NB4 (cell line): ENCODE measurements at regions not wholly inside any gene's neighbourhood (a gene's known extent, or its start where the extent isn't known, plus 50 kb on each side); places are given as distances from the start of the nearest gene placed in this dataset.

ENCODE experiments used
- CTCF ChIP-seq: IDR thresholded peaks from one replicate; pipeline ENCODE4 v1.5.1; 2012; ENCODE audit warnings: low read depth, low read length
- MAX ChIP-seq: IDR thresholded peaks from 2 replicates; pipeline ENCODE4 v1.6.1; 2011; ENCODE audit warnings: low read depth, low read length
- MYC ChIP-seq: IDR thresholded peaks from 2 replicates; pipeline ENCODE4 v1.6.1; 2011; ENCODE audit warnings: low read depth, low read length
- POLR2A ChIP-seq: IDR thresholded peaks from 2 replicates; pipeline ENCODE4 v1.6.1; 2011; ENCODE audit warnings: mild to moderate bottlenecking; ENCODE audit not compliant: insufficient read length; ENCODE audit errors: extremely low read depth

- TF ChIP-seq CTCF, result peak; percentile 33
- TF ChIP-seq MAX, result no peak
- no peak for TF ChIP-seq POLR2A
- no peak for TF ChIP-seq MYC
Observed at GRCh38 chrX:80550722-80551121, 130.5 kb downstream of the TENT5D start.
